CD14-positive monocyte (primary cell): ENCODE measurements at regions not wholly inside any gene's neighbourhood (a gene's known extent, or its start where the extent isn't known, plus 50 kb on each side); places are given as distances from the start of the nearest gene placed in this dataset.
A peak's percentile ranks its signal among the peaks of the same experiment; 100 is the strongest.

Source experiments
- DNase-seq, 3 donors: peaks; one replicate each; pipeline ENCODE4 v3.0.0-alpha.2; 2011 to 2022
- H2AFZ ChIP-seq: 2 replicates; pipeline ENCODE4 v1.6.0; 2012; ENCODE audit warnings: mild to moderate bottlenecking, low read depth, low read length, inconsistent platforms; ENCODE audit not compliant: insufficient read depth, poor library complexity, severe bottlenecking
- H3K27ac ChIP-seq, 2 donors: 1 replicate in 1 of 2; 2 replicates in 1 of 2; pipeline ENCODE4 v1.5.1; 2012 to 2013; ENCODE audit warnings: low read length in 2 of 2, control low read depth in 1 of 2, inconsistent platforms in 1 of 2, low read depth in 1 of 2, mild to moderate bottlenecking in 1 of 2
- H3K27me3 ChIP-seq, 2 donors: one replicate each; pipeline versions ENCODE4 v1.6.0 to v1.6.1; 2011 to 2013; ENCODE audit warnings: low read length in 2 of 2; ENCODE audit not compliant: control insufficient read depth in 2 of 2, insufficient read depth in 2 of 2
- H3K36me3 ChIP-seq, 2 donors: replicated peaks in 1 of 2; 1 replicate in 1 of 2; 2 replicates in 1 of 2; pipeline versions ENCODE4 v1.5.1 to v1.6.1; 2012 to 2013; ENCODE audit warnings: low read length in 2 of 2, control low read depth in 1 of 2, inconsistent platforms in 1 of 2, mild to moderate bottlenecking in 1 of 2; ENCODE audit not compliant: insufficient read depth in 2 of 2, control insufficient read depth in 1 of 2
- H3K4me1 ChIP-seq, 2 donors: 1 replicate in 1 of 2; 2 replicates in 1 of 2; pipeline versions ENCODE4 v1.5.1 to v1.6.1; 2012 to 2013; ENCODE audit warnings: low read length in 2 of 2, control low read depth in 1 of 2, inconsistent platforms in 1 of 2, mild to moderate bottlenecking in 1 of 2, moderate library complexity in 1 of 2; ENCODE audit not compliant: insufficient read depth in 2 of 2, control insufficient read depth in 1 of 2
- H3K4me2 ChIP-seq: replicated peaks from 2 replicates; pipeline ENCODE3; 2012; ENCODE audit warnings: low read length, moderate library complexity, mild to moderate bottlenecking; ENCODE audit not compliant: poor library complexity, severe bottlenecking; ENCODE audit errors: extremely low read depth
- H3K4me3 ChIP-seq, 3 experiments: fragments of 200-600 bp in 1 of 3; sonication (generic) in 1 of 3; replicated peaks in 1 of 3; 1 replicate in 2 of 3; 2 replicates in 1 of 3; pipeline ENCODE4 v1.5.1; 2011 to 2013; ENCODE audit warnings: low read length in 3 of 3, mild to moderate bottlenecking in 3 of 3, control low read depth in 2 of 3, low read depth in 2 of 3, inconsistent platforms in 1 of 3, moderate library complexity in 1 of 3
- H3K79me2 ChIP-seq: 2 replicates; pipeline ENCODE4 v1.6.0; 2012; ENCODE audit warnings: mild to moderate bottlenecking, control low read depth, inconsistent platforms, low read length, moderate library complexity; ENCODE audit not compliant: insufficient read depth
- H3K9ac ChIP-seq: 2 replicates; pipeline ENCODE4 v1.6.0; 2017; ENCODE audit warnings: low read length, mild to moderate bottlenecking; ENCODE audit not compliant: insufficient read depth, poor library complexity, severe bottlenecking
- H3K9me3 ChIP-seq, 2 donors: replicated peaks in 1 of 2; 1 replicate in 1 of 2; 2 replicates in 1 of 2; pipeline versions ENCODE4 v1.5.1 to v1.6.1; 2012 to 2013; ENCODE audit warnings: low read length in 2 of 2, control low read depth in 1 of 2; ENCODE audit not compliant: control insufficient read depth in 1 of 2, insufficient read depth in 1 of 2
- H4K20me1 ChIP-seq: 2 replicates; pipeline ENCODE4 v1.6.0; 2012; ENCODE audit warnings: mild to moderate bottlenecking, low read length, control low read depth, moderate library complexity; ENCODE audit not compliant: insufficient read depth
- H3K27ac Mint-ChIP-seq, 7 donors: one replicate each; pipeline ENCODE4 v1.8.0; 2020; ENCODE audit warnings: mild to moderate bottlenecking in 7 of 7, mixed read lengths in 7 of 7, moderate library complexity in 6 of 7, inconsistent platforms in 2 of 7
- H3K27me3 Mint-ChIP-seq, 3 donors: one replicate each; pipeline ENCODE4 v1.8.0; 2021 to 2022; ENCODE audit warnings: low read depth in 3 of 3, mild to moderate bottlenecking in 3 of 3, mixed read lengths in 3 of 3, moderate library complexity in 3 of 3, inconsistent platforms in 1 of 3
- H3K36me3 Mint-ChIP-seq, 2 donors: one replicate each; pipeline ENCODE4 v1.8.0; 2020; ENCODE audit warnings: mixed read lengths in 2 of 2, inconsistent platforms in 1 of 2, mild to moderate bottlenecking in 1 of 2
- H3K4me1 Mint-ChIP-seq: one replicate; pipeline ENCODE4 v1.8.0; 2020; ENCODE audit warnings: mild to moderate bottlenecking, mixed read lengths
- H3K4me3 Mint-ChIP-seq, 2 donors: one replicate each; pipeline ENCODE4 v1.8.0; 2020; ENCODE audit warnings: mild to moderate bottlenecking in 2 of 2, mixed read lengths in 2 of 2, moderate library complexity in 1 of 2
- H3K9me3 Mint-ChIP-seq, 7 donors: one replicate each; pipeline ENCODE4 v1.8.0; 2020 to 2022; ENCODE audit warnings: mixed read lengths in 7 of 7, mild to moderate bottlenecking in 6 of 7, moderate library complexity in 6 of 7, inconsistent platforms in 2 of 7
- WGBS: methylation state at CpG from one replicate; pipeline ENCODE4 v1.1.5; 2013; ENCODE audit warnings: missing lambda C conversion rate; ENCODE audit not compliant: insufficient coverage; 5-methylcytosine and 5-hydroxymethylcytosine counted together
- intact Hi-C, 2 donors: fragments of 100-400 bp; cut with micrococcal nuclease; formaldehyde crosslinking; loops; one replicate each; pipeline versions ENCODE4 v1.15.0 to v1.15.1; 2023
- TF ChIP-seq, protein P1 (sequence below): fragments of 200-600 bp; IDR thresholded peaks from one replicate; pipeline ENCODE4 v1.8.0; 2022; ENCODE audit warnings: antibody characterized with exemption, mild to moderate bottlenecking

DNA sequence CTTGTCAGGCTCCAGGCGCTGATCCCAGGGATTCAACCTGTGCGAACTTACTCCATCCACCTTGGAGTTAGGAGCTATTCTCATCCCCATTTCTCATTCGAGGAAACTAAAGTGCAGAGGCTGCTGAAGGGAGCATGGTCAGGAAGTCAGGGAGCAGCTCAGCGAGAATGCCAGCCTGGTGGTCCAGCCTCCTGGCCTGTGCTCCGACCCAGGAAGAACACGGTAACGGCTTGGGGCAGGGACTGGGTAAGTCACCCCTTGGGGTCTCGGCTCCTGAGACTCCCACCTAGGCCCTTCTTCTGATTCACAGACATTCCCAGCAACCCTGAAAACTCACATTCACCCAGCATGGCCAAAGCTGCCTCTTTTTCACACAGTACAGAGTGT lies 132.8 kb downstream of the CRYBB2 start:
- TF ChIP-seq, protein P1, sequence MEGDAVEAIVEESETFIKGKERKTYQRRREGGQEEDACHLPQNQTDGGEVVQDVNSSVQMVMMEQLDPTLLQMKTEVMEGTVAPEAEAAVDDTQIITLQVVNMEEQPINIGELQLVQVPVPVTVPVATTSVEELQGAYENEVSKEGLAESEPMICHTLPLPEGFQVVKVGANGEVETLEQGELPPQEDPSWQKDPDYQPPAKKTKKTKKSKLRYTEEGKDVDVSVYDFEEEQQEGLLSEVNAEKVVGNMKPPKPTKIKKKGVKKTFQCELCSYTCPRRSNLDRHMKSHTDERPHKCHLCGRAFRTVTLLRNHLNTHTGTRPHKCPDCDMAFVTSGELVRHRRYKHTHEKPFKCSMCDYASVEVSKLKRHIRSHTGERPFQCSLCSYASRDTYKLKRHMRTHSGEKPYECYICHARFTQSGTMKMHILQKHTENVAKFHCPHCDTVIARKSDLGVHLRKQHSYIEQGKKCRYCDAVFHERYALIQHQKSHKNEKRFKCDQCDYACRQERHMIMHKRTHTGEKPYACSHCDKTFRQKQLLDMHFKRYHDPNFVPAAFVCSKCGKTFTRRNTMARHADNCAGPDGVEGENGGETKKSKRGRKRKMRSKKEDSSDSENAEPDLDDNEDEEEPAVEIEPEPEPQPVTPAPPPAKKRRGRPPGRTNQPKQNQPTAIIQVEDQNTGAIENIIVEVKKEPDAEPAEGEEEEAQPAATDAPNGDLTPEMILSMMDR: no peak
- Mint-ChIP-seq H3K4me3 (no peak overlapping the region), H3K27ac (peak overlapping the region in 1 of 7 donors; percentile 37), H3K9me3 (peaks cover 0 to 3% (median 0%) of the 10 kb centered on the region in 7 donors), H3K36me3 (peaks cover 77 to 89% of the 10 kb centered on the region in 2 donors), H3K4me1 (no peaks in the 10 kb centered on the region), H3K27me3 (peaks cover 0 to 2% (median 0%) of the 10 kb centered on the region in 3 donors)
- H3K36me3 ChIP-seq: peaks cover 64 to 96% of the 10 kb centered on the region in 2 donors
- no peak overlapping the region for H3K27ac ChIP-seq
- H4K20me1 ChIP-seq: no peaks in the 10 kb centered on the region
- no peak overlapping the region for H3K4me2 ChIP-seq
- H3K9ac ChIP-seq: no peak overlapping the region
- H3K9me3 ChIP-seq: no peaks in the 10 kb centered on the region
- WGBS: 85% methylated on average over 7 of the region's 8 CpGs
- no peaks in the 10 kb centered on the region for H3K4me1 ChIP-seq
- H3K79me2 ChIP-seq: no peaks in the 10 kb centered on the region
- H2AFZ ChIP-seq: no peak overlapping the region
- intact Hi-C loops: no loop called here
- H3K4me3 ChIP-seq: no peak overlapping the region
- no peaks in the 10 kb centered on the region for H3K27me3 ChIP-seq
- DNase-seq: no peak

DNA sequence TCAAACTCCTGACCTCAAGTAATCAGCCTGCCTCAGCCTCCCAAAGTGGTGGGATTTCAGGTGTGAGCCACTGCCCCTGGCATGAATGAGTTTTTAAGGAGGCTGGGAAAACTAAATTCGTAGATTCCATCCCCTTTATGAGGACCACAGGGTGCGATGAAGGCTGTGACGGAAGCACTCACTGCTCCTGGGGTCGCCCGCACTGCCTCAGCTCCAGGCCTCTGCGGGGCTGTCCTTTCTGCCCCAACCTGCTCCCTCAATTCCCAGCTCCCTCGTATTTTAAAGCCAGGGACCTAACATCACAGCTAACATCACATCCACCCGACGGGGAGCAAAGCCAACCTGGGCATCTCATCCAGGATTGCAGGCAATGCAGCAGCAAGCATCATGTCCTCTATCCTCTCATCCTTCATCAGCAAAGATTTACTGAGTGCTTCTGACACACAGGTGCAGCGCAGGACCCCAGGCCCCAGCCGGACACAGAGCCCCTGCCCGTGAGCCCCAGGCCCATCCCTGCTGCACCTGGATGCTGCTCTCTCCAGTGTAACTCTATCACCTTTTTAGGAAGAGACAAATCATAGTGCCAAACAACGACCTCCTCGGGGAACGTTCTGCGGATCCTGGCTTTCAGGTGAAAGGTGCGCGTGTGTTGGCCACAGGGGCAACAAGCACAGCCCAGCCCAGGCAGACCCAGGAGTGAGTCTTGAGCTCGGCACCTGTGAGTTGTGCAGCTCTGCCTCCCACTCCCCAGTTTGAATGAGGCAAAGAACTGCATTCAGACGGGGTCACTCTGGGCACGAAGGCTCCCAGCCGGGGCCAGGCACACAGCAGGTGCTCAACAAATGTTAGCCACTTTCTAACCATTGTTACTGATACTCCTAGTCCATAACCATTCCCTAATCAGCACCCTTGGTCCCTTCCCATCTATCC lies 134.3 kb downstream of the CRYBB2 start:
- Histone ChIP-seq H4K20me1 (no peaks in the 10 kb centered on the region), H3K27ac (no peak overlapping the region), H3K9ac (no peak overlapping the region), H3K27me3 (no peaks in the 10 kb centered on the region), H3K79me2 (no peaks in the 10 kb centered on the region), H3K4me3 (no peak overlapping the region), H3K4me2 (no peak overlapping the region), H3K4me1 (no peaks in the 10 kb centered on the region), H3K9me3 (no peaks in the 10 kb centered on the region), H2AFZ (no peak overlapping the region), H3K36me3 (peaks cover 70 to 97% of the 10 kb centered on the region in 2 donors)
- 94% methylated on average over 21 of the region's 22 CpGs for WGBS
- TF ChIP-seq, protein P1: no peak
- Mint-ChIP-seq H3K27me3 (peaks cover 0 to 2% (median 0%) of the 10 kb centered on the region in 3 donors), H3K36me3 (peaks cover 82 to 92% of the 10 kb centered on the region in 2 donors), H3K9me3 (peaks cover 0 to 3% (median 0%) of the 10 kb centered on the region in 7 donors), H3K4me3 (no peak overlapping the region), H3K27ac (peak overlapping the region in 1 of 7 donors; percentile 13), H3K4me1 (no peaks in the 10 kb centered on the region)
- intact Hi-C loops: no loop called here
- no peak for DNase-seq
